GM19351 (cell line): ENCODE measurements at regions not wholly inside any gene's neighbourhood (a gene's known extent, or its start where the extent isn't known, plus 50 kb on each side); places are given as distances from the start of the nearest gene placed in this dataset.
"Not testable (repeated sequence)": the region's sequence is repeated elsewhere in the genome, so short reads cannot be mapped to it uniquely, and the experiment has no call there.

Experiments used
- ATAC-seq: cut with Tn5 transposase; IDR thresholded peaks from one replicate; pipeline ENCODE4 v1.9.1; 2021; ENCODE audit warnings: mild to moderate bottlenecking, moderate library complexity; ENCODE audit not compliant: unreplicated experiment

- ATAC-seq: no peak
These were observed 244.2 kb upstream of the USP15 start for GRCh38 chr12:62016021-62016420.

- ATAC-seq: no peak
These were observed 238.4 kb upstream of the USP15 start for GRCh38 chr12:62021808-62022207.

GRCh38 chr12:62028536-62028935 is 231.7 kb upstream of the USP15 start:
- ATAC-seq: no peak

- no peak for ATAC-seq
These were observed 227.3 kb upstream of the USP15 start for GRCh38 chr12:62032870-62033269.

- ATAC-seq: no peak
These were observed 215.6 kb upstream of the USP15 start for GRCh38 chr12:62044450-62045135.

- no peak for ATAC-seq
These were observed 215.0 kb upstream of the USP15 start for GRCh38 chr12:62045211-62045610.

- no peak for ATAC-seq
These were observed 209.4 kb upstream of the USP15 start for GRCh38 chr12:62050785-62051184.

GRCh38 chr12:62069976-62070375 is 190.2 kb upstream of the USP15 start:
- ATAC-seq: no peak

- ATAC-seq: not testable (repeated sequence)
These were observed 187.0 kb upstream of the USP15 start for GRCh38 chr12:62073236-62073635.

- peak; percentile 81 for ATAC-seq
These were observed 184.3 kb upstream of the USP15 start for GRCh38 chr12:62075870-62076269.

GRCh38 chr12:62078020-62078419 is 182.2 kb upstream of the USP15 start:
- ATAC-seq: no peak

- no peak for ATAC-seq
These were observed 177.8 kb upstream of the USP15 start for GRCh38 chr12:62082448-62082847.

GRCh38 chr12:62098132-62098531 is 162.1 kb upstream of the USP15 start:
- no peak for ATAC-seq

- ATAC-seq: no peak
These were observed 156.5 kb upstream of the USP15 start for GRCh38 chr12:62103748-62104147.

GRCh38 chr12:62106547-62107185 is 153.5 kb upstream of the USP15 start:
- no peak for ATAC-seq

- ATAC-seq: no peak
These were observed 146.7 kb upstream of the USP15 start for GRCh38 chr12:62113366-62114011.

GRCh38 chr12:62116986-62117385 is 143.2 kb upstream of the USP15 start:
- ATAC-seq: no peak

- peak; percentile 96 for ATAC-seq
These were observed 136.4 kb upstream of the USP15 start for GRCh38 chr12:62123721-62124203.

- no peak for ATAC-seq
These were observed 132.7 kb upstream of the USP15 start for GRCh38 chr12:62127516-62127915.

- no peak for ATAC-seq
These were observed 131.8 kb upstream of the USP15 start for GRCh38 chr12:62128175-62128975.

GRCh38 chr12:62129291-62129690 is 130.9 kb upstream of the USP15 start:
- ATAC-seq: no peak
